SK-N-SH (cell line): ENCODE measurements at regions not wholly inside any gene's neighbourhood (a gene's known extent, or its start where the extent isn't known, plus 50 kb on each side); places are given as distances from the start of the nearest gene placed in this dataset.

Experiments used
- CTCF ChIA-PET: fragments of 300-600, 350-600 bp; formaldehyde crosslinking; extraction: SDS; loops from one replicate; lab custom pipeline; 2021; lab: Yijun Ruan, JAX
- POLR2A ChIA-PET: fragments of 350-600 bp; sonication (Branson Sonifier 250); formaldehyde crosslinking; extraction: SDS; loops from one replicate; lab custom pipeline; 2020; ENCODE audit warnings: antibody characterized with exemption, inconsistent platforms; lab: Yijun Ruan, JAX
- DNase-seq: peaks from one replicate; pipeline ENCODE4 v3.0.0; 2012
- H2AFZ ChIP-seq: fragments of 200-600 bp; sonication (generic); 2 replicates; pipeline ENCODE4 v1.8.1; 2016; ENCODE audit warnings: antibody characterized with exemption, mild to moderate bottlenecking, low read depth
- H3F3A ChIP-seq: fragments of 200-600 bp; sonication (generic); replicated peaks from 2 replicates; pipeline ENCODE3; 2016; ENCODE audit warnings: antibody characterized with exemption, mild to moderate bottlenecking; ENCODE audit not compliant: insufficient read depth
- H3K27ac ChIP-seq, 2 experiments: fragments of 200-500 bp in 1 of 2; fragments of 200-600 bp in 1 of 2; sonication (Bioruptor generic) in 1 of 2; sonication (generic), shearing (Covaris generic) in 1 of 2; 2 replicates each; pipeline versions ENCODE4 v1.5.1 to v1.6.1; 2014 to 2016; ENCODE audit warnings: low read depth in 2 of 2, inconsistent platforms in 1 of 2, low read length in 1 of 2, mild to moderate bottlenecking in 1 of 2, mixed read lengths in 1 of 2
- H3K27me3 ChIP-seq: fragments of 200-600 bp; sonication (generic), shearing (Covaris generic); 2 replicates; pipeline ENCODE4 v1.6.1; 2016; ENCODE audit warnings: mixed run types; ENCODE audit not compliant: insufficient read depth
- H3K36me3 ChIP-seq, 2 experiments: fragments of 200-500 bp in 1 of 2; fragments of 200-600 bp in 1 of 2; sonication (Bioruptor generic) in 1 of 2; sonication (generic) in 1 of 2; replicated peaks in 1 of 2; 2 replicates each; pipeline versions ENCODE3 to v1.5.1; 2014 to 2016; ENCODE audit warnings: low read length in 1 of 2, mild to moderate bottlenecking in 1 of 2; ENCODE audit not compliant: insufficient read depth in 2 of 2, control insufficient read depth in 1 of 2
- H3K4me1 ChIP-seq, 2 experiments: fragments of 200-500 bp in 1 of 2; fragments of 200-600 bp in 1 of 2; sonication (Bioruptor generic) in 1 of 2; sonication (generic), shearing (Covaris generic) in 1 of 2; 2 replicates each; pipeline versions ENCODE4 v1.5.1 to v1.6.1; 2014 to 2016; ENCODE audit warnings: low read depth in 1 of 2, low read length in 1 of 2, mixed run types in 1 of 2; ENCODE audit not compliant: insufficient read depth in 2 of 2, control insufficient read depth in 1 of 2
- H3K4me2 ChIP-seq: fragments of 200-600 bp; sonication (generic), shearing (Covaris generic); 2 replicates; pipeline ENCODE4 v1.6.1; 2017; ENCODE audit warnings: mixed run types
- H3K4me3 ChIP-seq, 2 experiments: fragments of 200-500 bp in 1 of 2; fragments of 200-600 bp in 1 of 2; sonication (Bioruptor generic) in 1 of 2; sonication (generic), shearing (Covaris generic) in 1 of 2; 2 replicates each; pipeline versions ENCODE4 v1.5.1 to v1.8.1; 2014 to 2016; ENCODE audit warnings: low read depth in 2 of 2, inconsistent platforms in 1 of 2, low read length in 1 of 2, mild to moderate bottlenecking in 1 of 2, mixed read lengths in 1 of 2, moderate library complexity in 1 of 2
- H3K79me2 ChIP-seq: fragments of 200-600 bp; sonication (generic); 2 replicates; pipeline ENCODE4 v1.8.1; 2017; ENCODE audit warnings: mild to moderate bottlenecking; ENCODE audit not compliant: insufficient read depth
- H3K9ac ChIP-seq: fragments of 200-600 bp; sonication (generic); 2 replicates; pipeline ENCODE4 v1.6.1; 2017; ENCODE audit warnings: mixed run types
- H3K9me2 ChIP-seq: fragments of 200-600 bp; sonication (generic); 2 replicates; pipeline ENCODE4 v1.6.1; 2017; ENCODE audit warnings: mixed run types
- H3K9me3 ChIP-seq: fragments of 200-600 bp; sonication (generic); 2 replicates; pipeline ENCODE4 v1.6.1; 2017; ENCODE audit warnings: mixed run types, mild to moderate bottlenecking, moderate library complexity
- H4K20me1 ChIP-seq: fragments of 200-600 bp; sonication (generic); 2 replicates; pipeline ENCODE4 v1.6.1; 2017; ENCODE audit warnings: mild to moderate bottlenecking, mixed run types; ENCODE audit not compliant: insufficient read depth
- ELF1 ChIP-seq: IDR thresholded peaks from 2 replicates; pipeline ENCODE4 v1.4.0; 2012
- EZH2phosphoT487 ChIP-seq: fragments of 200-600 bp; sonication (generic); IDR thresholded peaks from 2 replicates; pipeline ENCODE4 v1.6.1; 2017; ENCODE audit warnings: low read depth, mixed run types, mild to moderate bottlenecking, antibody characterized with exemption, moderate library complexity, borderline replicate concordance
- GABPA ChIP-seq: IDR thresholded peaks from 2 replicates; pipeline ENCODE4 v1.4.0; 2012; ENCODE audit warnings: low read depth, mild to moderate bottlenecking
- JUND ChIP-seq: IDR thresholded peaks from 2 replicates; pipeline ENCODE4 v1.4.0; 2012
- MEF2A ChIP-seq: IDR thresholded peaks from 2 replicates; pipeline ENCODE4 v1.4.0; 2012; ENCODE audit warnings: low read depth, borderline replicate concordance
- NFIC ChIP-seq: IDR thresholded peaks from 2 replicates; pipeline ENCODE4 v1.4.0; 2012; ENCODE audit warnings: borderline replicate concordance
- NRF1 ChIP-seq: IDR thresholded peaks from 2 replicates; pipeline ENCODE4 v1.6.1; 2012; ENCODE audit warnings: low read depth, mild to moderate bottlenecking, low read length
- RAD21 ChIP-seq: IDR thresholded peaks from 2 replicates; pipeline ENCODE4 v1.6.1; 2012; ENCODE audit warnings: mild to moderate bottlenecking, low read length
- REST ChIP-seq: IDR thresholded peaks from 2 replicates; pipeline ENCODE4 v1.6.1; 2012; ENCODE audit warnings: mild to moderate bottlenecking, low read depth, low read length, moderate library complexity
- RXRA ChIP-seq: IDR thresholded peaks from 2 replicates; pipeline ENCODE4 v1.4.0; 2012; ENCODE audit warnings: low read depth, mild to moderate bottlenecking, borderline replicate concordance
- SMC3 ChIP-seq: IDR thresholded peaks from 2 replicates; pipeline ENCODE4 v1.6.1; 2012; ENCODE audit warnings: low read depth, low read length, improper control_type of control experiment
- TEAD4 ChIP-seq: IDR thresholded peaks from 2 replicates; pipeline ENCODE4 v1.4.0; 2012; ENCODE audit warnings: mild to moderate bottlenecking, borderline replicate concordance; ENCODE audit not compliant: insufficient read depth
- WGBS: methylation state at CpG from one replicate; pipeline ENCODE4 v1.1.6; 2017; ENCODE audit warnings: low lambda C conversion rate; 5-methylcytosine and 5-hydroxymethylcytosine counted together
- TF ChIP-seq, protein P1 (sequence below): IDR thresholded peaks from 2 replicates; pipeline ENCODE4 v1.4.0; 2012; ENCODE audit warnings: low read depth

DNA sequence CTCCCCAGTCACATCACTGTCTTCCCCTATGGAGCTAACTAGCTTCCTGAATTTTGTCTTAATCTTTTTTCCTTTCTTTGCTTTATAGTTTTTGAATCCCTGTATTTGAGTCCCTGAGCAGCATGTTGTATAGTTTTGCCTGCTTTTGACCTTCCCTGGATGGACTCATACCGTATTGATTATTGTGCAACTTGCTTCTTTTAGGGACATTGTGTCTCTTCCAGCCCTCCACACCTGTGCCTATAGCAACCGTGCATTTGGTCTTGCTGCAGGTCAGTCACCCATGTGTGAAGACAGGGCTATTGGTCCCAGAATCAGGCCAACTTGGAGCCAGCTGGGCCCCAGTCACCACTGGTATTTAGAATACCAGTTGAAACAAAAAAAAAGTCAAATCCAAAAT, 158.9 kb upstream of the ADCY1 start (continued):
- TF ChIP-seq RXRA = no peak
- no peak for TF ChIP-seq TEAD4
- TF ChIP-seq MEF2A = no peak

GRCh38 chr7:45416846-45417245, 157.3 kb upstream of the ADCY1 start:
- 24% methylated on average over 1 of the region's 1 CpG for WGBS

More at GRCh38 chr7:45416846-45417245, 157.3 kb upstream of the ADCY1 start:
- Histone ChIP-seq H3K4me3 (no peak overlapping the region), H3K27me3 (no peaks in the 10 kb centered on the region), H4K20me1 (no peaks in the 10 kb centered on the region), H3K27ac (no peak overlapping the region), H3K36me3 (no peaks in the 10 kb centered on the region), H3K9ac (no peak overlapping the region), H3K9me3 (no peaks in the 10 kb centered on the region; the same call in 1 of the 2 replicates), H3K9me2 (no peaks in the 10 kb centered on the region), H3K4me2 (no peak overlapping the region), H3K79me2 (no peaks in the 10 kb centered on the region), H3F3A (no peaks in the 10 kb centered on the region), H2AFZ (no peak overlapping the region), H3K4me1 (peaks cover 0 to 13% of the 10 kb centered on the region in 2 experiments; a peak in 1 of 4 replicates)
- POLR2A ChIA-PET = no interaction called here
- no peak for DNase-seq
- CTCF ChIA-PET = interaction anchor here (1.3 kb wide), 1 partner anchor 14 kb away, joined by 3 read pairs; no protein-coding TSS in a partner anchor
- TF ChIP-seq NFIC (no peak), ELF1 (no peak), GABPA (no peak), JUND (no peak), RAD21 (no peak), SMC3 (no peak), REST (no peak), NRF1 (no peak), MEF2A (no peak), EZH2phosphoT487 (no peak), TEAD4 (no peak)
- TF ChIP-seq, protein P1, sequence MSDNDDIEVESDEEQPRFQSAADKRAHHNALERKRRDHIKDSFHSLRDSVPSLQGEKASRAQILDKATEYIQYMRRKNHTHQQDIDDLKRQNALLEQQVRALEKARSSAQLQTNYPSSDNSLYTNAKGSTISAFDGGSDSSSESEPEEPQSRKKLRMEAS = no peak
